ENCODE measurements at regions not wholly inside any gene's neighbourhood (a gene's known extent, or its start where the extent isn't known, plus 50 kb on each side); places are given as distances from the start of the nearest gene placed in this dataset.

- TF ChIP-seq CTCF (IDR thresholded peaks at IDR 0.05; ENCODE audit: low read depth, low read length) (no peak), EZH2phosphoT487 (IDR thresholded peaks at IDR 0.05; ENCODE audit: low read depth) (no peak)
Measured at GRCh38 chr20:48326868-48327267, 500.9 kb downstream of the PREX1 start.
